Kidney epithelial cell (primary cell): ENCODE measurements at regions not wholly inside any gene's neighbourhood (a gene's known extent, or its start where the extent isn't known, plus 50 kb on each side); places are given as distances from the start of the nearest gene placed in this dataset.
A peak's percentile ranks its signal among the peaks of the same experiment; 100 is the strongest.
"Not testable (repeated sequence)": the region's sequence is repeated elsewhere in the genome, so short reads cannot be mapped to it uniquely, and the experiment has no call there.

Experiments
- DNase-seq: peaks from one replicate; pipeline ENCODE4 v3.0.0-alpha.2; 2010; ENCODE audit warnings: low read depth
- H3K27me3 ChIP-seq: 2 replicates; pipeline ENCODE4 v1.6.0; 2011; ENCODE audit warnings: low read length; ENCODE audit not compliant: control insufficient read depth, insufficient read depth
- H3K36me3 ChIP-seq: 2 replicates; pipeline ENCODE4 v1.5.1; 2011; ENCODE audit warnings: low read length; ENCODE audit not compliant: control insufficient read depth, insufficient read depth
- H3K4me3 ChIP-seq: 2 replicates; pipeline ENCODE4 v1.5.1; 2011; ENCODE audit warnings: low read depth, mild to moderate bottlenecking, control low read depth, low read length
- TF ChIP-seq, protein P1 (sequence below): IDR thresholded peaks from 2 replicates; pipeline ENCODE4 v1.5.1; 2011; ENCODE audit warnings: mild to moderate bottlenecking, moderate library complexity, low read length, control low read depth, inconsistent platforms; ENCODE audit not compliant: insufficient read depth, poor library complexity, severe bottlenecking

DNA sequence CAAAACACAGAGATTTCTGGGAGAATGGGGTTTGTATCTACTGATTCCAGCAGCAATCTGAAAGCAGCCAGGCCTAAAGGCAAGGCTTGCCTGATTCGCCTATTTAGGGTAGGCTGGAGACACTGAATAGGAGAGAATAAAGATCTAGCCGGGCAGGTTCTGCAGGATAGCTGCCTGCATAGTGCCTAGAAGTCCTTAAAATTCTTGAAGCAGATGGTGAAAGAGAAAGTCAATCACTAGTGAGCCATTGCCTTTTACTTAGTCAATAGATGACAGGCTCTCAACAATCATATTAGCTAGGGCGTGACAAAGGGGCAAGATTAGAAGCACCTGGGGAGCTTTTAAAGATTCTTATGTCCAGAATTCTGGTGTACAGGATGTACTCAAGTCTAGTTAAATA is 522.7 kb downstream of the HTR1A start:
- TF ChIP-seq, protein P1, sequence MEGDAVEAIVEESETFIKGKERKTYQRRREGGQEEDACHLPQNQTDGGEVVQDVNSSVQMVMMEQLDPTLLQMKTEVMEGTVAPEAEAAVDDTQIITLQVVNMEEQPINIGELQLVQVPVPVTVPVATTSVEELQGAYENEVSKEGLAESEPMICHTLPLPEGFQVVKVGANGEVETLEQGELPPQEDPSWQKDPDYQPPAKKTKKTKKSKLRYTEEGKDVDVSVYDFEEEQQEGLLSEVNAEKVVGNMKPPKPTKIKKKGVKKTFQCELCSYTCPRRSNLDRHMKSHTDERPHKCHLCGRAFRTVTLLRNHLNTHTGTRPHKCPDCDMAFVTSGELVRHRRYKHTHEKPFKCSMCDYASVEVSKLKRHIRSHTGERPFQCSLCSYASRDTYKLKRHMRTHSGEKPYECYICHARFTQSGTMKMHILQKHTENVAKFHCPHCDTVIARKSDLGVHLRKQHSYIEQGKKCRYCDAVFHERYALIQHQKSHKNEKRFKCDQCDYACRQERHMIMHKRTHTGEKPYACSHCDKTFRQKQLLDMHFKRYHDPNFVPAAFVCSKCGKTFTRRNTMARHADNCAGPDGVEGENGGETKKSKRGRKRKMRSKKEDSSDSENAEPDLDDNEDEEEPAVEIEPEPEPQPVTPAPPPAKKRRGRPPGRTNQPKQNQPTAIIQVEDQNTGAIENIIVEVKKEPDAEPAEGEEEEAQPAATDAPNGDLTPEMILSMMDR, result no peak
- DNase-seq, result no peak
- H3K4me3 ChIP-seq, result no peak overlapping the region
- H3K27me3 ChIP-seq, result no peaks in the 10 kb centered on the region
- no peaks in the 10 kb centered on the region for H3K36me3 ChIP-seq

DNA sequence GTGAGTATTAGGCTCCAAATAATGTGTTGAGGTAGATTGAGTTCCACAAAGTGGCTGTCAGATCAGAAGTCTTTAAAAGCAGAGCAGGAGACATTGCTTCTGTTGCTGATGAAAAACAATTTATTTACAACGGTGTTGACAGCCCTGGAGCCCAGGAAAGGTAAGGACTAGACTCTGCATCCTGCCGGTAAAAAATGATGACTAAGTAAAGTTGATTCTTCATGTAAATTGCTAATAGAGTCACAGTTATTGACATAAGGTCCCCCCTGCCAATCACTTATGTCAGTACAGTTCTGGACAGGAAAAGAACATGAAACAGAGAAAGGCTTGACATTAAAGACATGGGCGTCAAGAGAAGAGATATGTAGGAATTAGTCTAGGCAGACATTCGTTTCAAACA is 552.5 kb downstream of the HTR1A start:
- no peak for DNase-seq
- Histone ChIP-seq H3K36me3 (no peaks in the 10 kb centered on the region), H3K4me3 (no peak overlapping the region), H3K27me3 (no peaks in the 10 kb centered on the region)
- TF ChIP-seq, protein P1, result no peak

DNA sequence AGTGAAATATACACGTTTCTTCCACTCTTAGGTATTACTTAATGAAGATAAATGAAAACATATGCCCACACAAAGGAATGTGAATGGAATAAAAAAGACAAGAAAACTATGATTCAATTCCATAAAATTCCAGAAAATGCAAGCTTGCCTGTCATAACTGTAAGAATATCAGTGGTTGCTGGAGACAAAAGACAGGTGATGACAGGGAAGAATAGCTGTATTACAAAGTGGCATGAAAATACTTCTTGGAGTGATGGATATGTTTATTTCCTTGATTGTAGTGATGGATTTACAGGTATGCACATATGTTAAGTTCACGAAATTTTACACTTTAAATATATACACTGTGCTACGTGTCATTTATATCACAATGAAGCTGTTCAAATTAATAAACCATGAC is 553.3 kb downstream of the HTR1A start:
- Histone ChIP-seq H3K36me3 (no peaks in the 10 kb centered on the region), H3K27me3 (no peaks in the 10 kb centered on the region), H3K4me3 (no peak overlapping the region)
- no peak for DNase-seq
- TF ChIP-seq, protein P1, result no peak

DNA sequence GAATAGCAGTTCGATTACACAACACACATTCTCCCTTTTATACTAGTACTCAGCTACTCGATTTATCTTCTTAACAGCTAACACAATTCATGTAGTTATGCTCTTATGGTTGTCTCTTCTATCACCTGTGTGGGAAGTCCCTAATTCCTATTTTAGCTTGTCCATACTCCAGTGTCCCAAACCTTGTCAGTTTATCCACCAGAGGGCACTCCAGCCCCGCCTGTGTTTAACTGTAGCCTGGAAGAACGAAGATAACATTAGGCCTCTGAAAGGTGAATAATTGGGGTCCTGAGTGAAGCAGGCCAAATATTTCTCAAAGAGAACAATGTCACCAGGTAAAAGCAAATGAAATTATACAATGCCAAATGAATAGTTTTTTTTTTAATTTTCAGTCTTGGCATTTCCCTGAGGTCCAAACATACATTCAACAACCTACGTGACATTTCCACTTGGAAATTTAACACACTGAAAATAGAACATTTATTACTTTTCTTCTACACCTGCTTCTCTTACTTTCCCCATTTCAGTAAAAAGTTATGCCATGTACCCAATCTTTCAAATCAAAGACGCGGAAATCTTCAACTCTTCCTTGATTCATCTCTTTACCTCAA is 560.7 kb downstream of the HTR1A start:
- TF ChIP-seq, protein P1, result peak; percentile 86
- DNase-seq, result no peak
- H3K27me3 ChIP-seq, result no peaks in the 10 kb centered on the region

DNA sequence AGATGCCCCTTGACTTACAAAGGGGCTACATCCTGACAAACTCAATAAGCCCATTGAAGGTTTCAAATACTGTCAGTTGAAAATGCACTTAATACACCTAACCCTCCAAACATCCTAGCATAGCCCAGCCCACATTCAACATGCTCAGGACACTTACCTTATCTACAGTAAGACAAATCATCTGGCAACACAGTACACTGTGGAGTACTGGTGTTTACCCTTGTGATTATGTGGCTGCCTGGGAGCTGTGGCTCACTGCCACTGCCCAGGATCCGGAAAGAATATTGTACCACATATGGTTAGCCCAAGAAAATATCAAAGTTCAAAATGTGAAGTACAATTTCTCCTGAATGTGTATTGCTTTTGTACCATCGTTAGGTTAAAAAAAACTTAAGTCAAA is 562.2 kb downstream of the HTR1A start:
- H3K36me3 ChIP-seq, result no peaks in the 10 kb centered on the region
- no peak overlapping the region for H3K4me3 ChIP-seq
- DNase-seq, result no peak
- TF ChIP-seq, protein P1, result no peak
- H3K27me3 ChIP-seq, result no peaks in the 10 kb centered on the region

More for the DNA sequence above, 560.7 kb downstream of the HTR1A start:
- Histone ChIP-seq H3K4me3 (no peak overlapping the region), H3K36me3 (no peaks in the 10 kb centered on the region)

DNA sequence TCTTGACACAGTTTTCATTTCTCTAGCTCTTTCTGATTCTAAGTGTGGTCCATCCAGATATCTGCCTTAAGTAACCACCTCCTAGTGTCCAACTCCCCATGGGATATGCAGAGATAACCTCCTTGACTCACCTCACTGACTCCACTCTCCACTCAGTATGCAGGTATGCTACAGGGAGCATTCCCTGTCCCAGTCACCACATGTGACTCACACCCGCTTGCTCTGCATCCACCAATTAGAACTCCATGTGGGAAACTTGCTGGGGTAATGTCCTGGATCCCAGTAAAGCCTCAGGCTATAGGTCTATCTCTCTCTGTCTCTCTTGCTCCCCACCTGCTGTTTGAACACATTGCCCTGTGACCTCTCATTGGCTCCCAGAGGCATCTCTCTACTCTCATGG is 563.9 kb downstream of the HTR1A start:
- TF ChIP-seq, protein P1, result no peak
- H3K27me3 ChIP-seq, result no peaks in the 10 kb centered on the region
- no peaks in the 10 kb centered on the region for H3K36me3 ChIP-seq
- DNase-seq, result peak; percentile 34
- no peak overlapping the region for H3K4me3 ChIP-seq

DNA sequence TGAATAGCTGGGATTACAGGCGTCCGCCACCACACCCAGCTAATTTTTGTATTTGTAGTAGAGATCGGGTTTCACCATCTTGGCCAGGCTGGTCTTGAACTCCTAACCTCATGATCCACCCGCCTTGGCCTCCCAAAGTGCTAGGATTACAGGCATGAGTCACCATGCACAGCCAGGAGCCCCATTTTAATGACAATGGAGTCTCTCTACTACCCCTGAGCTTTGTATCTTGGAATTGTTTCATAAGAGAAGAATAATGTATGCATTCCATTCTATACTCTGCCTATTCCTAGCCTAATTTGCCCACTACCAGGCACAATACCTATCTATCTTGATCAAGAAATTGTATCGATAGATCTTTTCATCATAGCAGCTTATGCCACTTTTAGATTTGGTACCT is 574.1 kb downstream of the HTR1A start:
- not testable (repeated sequence) for H3K27me3 ChIP-seq, H3K36me3 ChIP-seq, H3K4me3 ChIP-seq, DNase-seq
